GM23338 (cell line): ENCODE measurements at regions not wholly inside any gene's neighbourhood (a gene's known extent, or its start where the extent isn't known, plus 50 kb on each side); places are given as distances from the start of the nearest gene placed in this dataset.

Source experiments
- ATAC-seq: fragments of 200-7000 bp; cut with Tn5 transposase; 3 replicates; pipeline ENCODE4 v1.9.1; 2020
- DNase-seq: peaks from one replicate; pipeline ENCODE4 v3.0.0-alpha.2; 2015; ENCODE audit warnings: low spot score
- H2AFZ ChIP-seq: fragments of 200-600 bp; sonication (generic); 2 replicates; pipeline ENCODE4 v1.8.0; 2016; ENCODE audit warnings: antibody characterized with exemption, mild to moderate bottlenecking, moderate library complexity
- H3F3A ChIP-seq: fragments of 200-600 bp; sonication (generic); replicated peaks from 2 replicates; pipeline ENCODE4 v1.8.0; 2017; ENCODE audit warnings: antibody characterized with exemption, mixed run types, low read depth
- H3K27ac ChIP-seq: fragments of 200-600 bp; sonication (generic); 2 replicates; pipeline ENCODE4 v1.6.1; 2016; ENCODE audit warnings: low read depth
- H3K27me3 ChIP-seq: fragments of 200-600 bp; sonication (generic); 2 replicates; pipeline ENCODE4 v1.8.0; 2016; ENCODE audit warnings: mild to moderate bottlenecking, mixed run types, moderate library complexity; ENCODE audit not compliant: insufficient read depth
- H3K36me3 ChIP-seq: fragments of 200-600 bp; sonication (generic); 2 replicates; pipeline ENCODE4 v1.8.0; 2016; ENCODE audit warnings: mild to moderate bottlenecking; ENCODE audit not compliant: insufficient read depth
- H3K4me1 ChIP-seq: fragments of 200-600 bp; sonication (generic); 2 replicates; pipeline ENCODE4 v1.8.0; 2016; ENCODE audit warnings: mild to moderate bottlenecking, moderate library complexity; ENCODE audit not compliant: insufficient read depth
- H3K4me2 ChIP-seq: fragments of 200-600 bp; sonication (generic); 2 replicates; pipeline ENCODE4 v1.7.1; 2017; ENCODE audit warnings: mixed run types
- H3K4me3 ChIP-seq: fragments of 200-600 bp; sonication (generic); 2 replicates; pipeline ENCODE4 v1.6.1; 2016; ENCODE audit warnings: mixed run types
- H3K79me2 ChIP-seq: fragments of 200-600 bp; sonication (generic); replicated peaks from 2 replicates; pipeline ENCODE4 v1.8.0; 2017; ENCODE audit warnings: mild to moderate bottlenecking; ENCODE audit not compliant: insufficient read depth
- H3K9me2 ChIP-seq: fragments of 200-600 bp; sonication (generic); 2 replicates; pipeline ENCODE4 v1.8.0; 2017; ENCODE audit not compliant: insufficient read depth
- H4K20me1 ChIP-seq: fragments of 200-600 bp; sonication (generic); replicated peaks from 2 replicates; pipeline ENCODE4 v1.8.0; 2017; ENCODE audit warnings: mild to moderate bottlenecking; ENCODE audit not compliant: insufficient read depth
- H3K27ac Mint-ChIP-seq: 2 replicates; pipeline ENCODE4 v1.8.0; 2020; ENCODE audit warnings: inconsistent platforms, mild to moderate bottlenecking, moderate library complexity, mixed read lengths
- H3K27me3 Mint-ChIP-seq: 3 replicates; pipeline ENCODE4 v1.8.0; 2022; ENCODE audit warnings: low read depth, mild to moderate bottlenecking, moderate library complexity, mixed read lengths, inconsistent platforms; ENCODE audit not compliant: insufficient read depth, poor library complexity
- H3K36me3 Mint-ChIP-seq: 3 replicates; pipeline ENCODE4 v1.8.0; 2021; ENCODE audit warnings: low read depth, mild to moderate bottlenecking, inconsistent platforms, moderate library complexity, mixed read lengths
- H3K4me1 Mint-ChIP-seq: 3 replicates; pipeline ENCODE4 v1.8.0; 2020; ENCODE audit warnings: mild to moderate bottlenecking, inconsistent platforms, mixed read lengths
- H3K4me3 Mint-ChIP-seq: 3 replicates; pipeline ENCODE4 v1.8.0; 2021; ENCODE audit warnings: moderate library complexity, mild to moderate bottlenecking, inconsistent platforms, mixed read lengths
- H3K9me3 Mint-ChIP-seq: 3 replicates; pipeline ENCODE4 v1.8.0; 2020; ENCODE audit warnings: moderate library complexity, mild to moderate bottlenecking, inconsistent platforms, mixed read lengths
- CREB1 ChIP-seq: fragments of 250-450 bp; sonication (Bioruptor Pico); IDR thresholded peaks from 2 replicates; pipeline ENCODE4 v1.5.0; 2020; ENCODE audit warnings: low read depth, mild to moderate bottlenecking, moderate library complexity
- EZH2 ChIP-seq: fragments of 200-600 bp; sonication (generic); IDR thresholded peaks from one replicate; pipeline ENCODE4 v1.8.0; 2017; ENCODE audit warnings: antibody characterized with exemption, mild to moderate bottlenecking, low read depth; ENCODE audit not compliant: unreplicated experiment
- EZH2phosphoT487 ChIP-seq: fragments of 200-600 bp; sonication (generic); IDR thresholded peaks from one replicate; pipeline ENCODE4 v1.8.1; 2018; ENCODE audit warnings: antibody characterized with exemption; ENCODE audit not compliant: unreplicated experiment
- JUNB ChIP-seq: IDR thresholded peaks from one replicate; pipeline ENCODE4 v1.6.1; 2016; ENCODE audit warnings: antibody characterized with exemption; ENCODE audit not compliant: unreplicated experiment
- NANOG ChIP-seq: IDR thresholded peaks from 2 replicates; pipeline ENCODE4 v1.6.1; 2016; ENCODE audit warnings: antibody characterized with exemption, borderline replicate concordance
- POLR2AphosphoS5 ChIP-seq: IDR thresholded peaks from 2 replicates; pipeline ENCODE4 v1.6.1; 2016; ENCODE audit warnings: antibody characterized with exemption, low read depth
- STAT1 ChIP-seq: IDR thresholded peaks from one replicate; pipeline ENCODE4 v1.6.1; 2016; ENCODE audit warnings: antibody characterized with exemption; ENCODE audit not compliant: unreplicated experiment
- ZNF114 ChIP-seq: fragments of 250-450 bp; sonication (Bioruptor Pico); IDR thresholded peaks from 2 replicates; pipeline ENCODE4 v1.5.0; 2020; ENCODE audit warnings: mild to moderate bottlenecking, moderate library complexity
- ZNF331 ChIP-seq: fragments of 250-450 bp; sonication (Bioruptor Pico); IDR thresholded peaks from 2 replicates; pipeline ENCODE4 v1.5.0; 2020; ENCODE audit warnings: low read depth, mild to moderate bottlenecking, moderate library complexity
- TF ChIP-seq, protein P1 (sequence below): IDR thresholded peaks from one replicate; pipeline ENCODE4 v1.6.1; 2018; ENCODE audit warnings: antibody characterized with exemption; ENCODE audit not compliant: unreplicated experiment
- TF ChIP-seq, protein P2 (sequence below): fragments of 250-450 bp; sonication (Bioruptor Pico); IDR thresholded peaks from 2 replicates; pipeline ENCODE4 v1.5.0; 2020; ENCODE audit warnings: mild to moderate bottlenecking, moderate library complexity
- TF ChIP-seq, protein P3 (sequence below): IDR thresholded peaks from 2 replicates; pipeline ENCODE4 v1.6.1; 2016; ENCODE audit warnings: antibody characterized with exemption
- TF ChIP-seq, protein P4 (sequence below), 2 experiments: fragments of 200-600 bp in 1 of 2; sonication (generic) in 1 of 2; conservative IDR thresholded peaks; 2 replicates each; pipeline versions ENCODE4 v1.5.1 to v1.6.1; 2016 to 2017; ENCODE audit warnings: antibody characterized with exemption in 2 of 2, low read depth in 2 of 2, mild to moderate bottlenecking in 2 of 2, moderate library complexity in 1 of 2

DNA sequence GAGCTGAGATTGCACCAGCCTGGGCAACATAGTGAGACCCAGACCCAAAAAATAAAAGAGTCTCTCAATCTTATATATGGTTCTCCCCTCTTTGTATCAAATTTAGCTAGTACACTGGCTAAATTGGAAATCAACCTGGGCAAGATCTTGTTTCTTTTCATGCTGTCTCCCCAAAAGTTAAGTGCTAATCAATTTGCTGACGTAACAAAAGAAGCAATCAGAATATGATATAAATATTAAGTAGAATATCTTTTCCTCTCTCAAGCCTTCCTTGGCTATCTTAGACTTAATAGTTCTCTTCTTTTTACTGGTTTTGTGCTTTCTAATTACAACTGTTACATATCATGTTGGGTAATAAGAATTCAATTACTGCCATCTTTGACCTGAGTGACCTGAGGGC, 258.9 kb downstream of the KCNRG start:
- Histone ChIP-seq H3K79me2 (no peaks in the 10 kb centered on the region), H3K4me1 (peaks cover 12% of the 10 kb centered on the region), H3K27ac (no peak overlapping the region), H3K9me2 (0 out of 2 replicates have a peak, but pooled peaks cover 4% of the 10 kb centered on the region), H4K20me1 (no peaks in the 10 kb centered on the region), H2AFZ (no peak overlapping the region), H3K27me3 (no peaks in the 10 kb centered on the region), H3F3A (no peaks in the 10 kb centered on the region), H3K4me3 (no peak overlapping the region), H3K4me2 (no peak overlapping the region), H3K36me3 (no peaks in the 10 kb centered on the region)
- peaks cover 22% of the 10 kb centered on the region for H3K4me1 Mint-ChIP-seq
- H3K9me3 Mint-ChIP-seq = peaks cover 8% of the 10 kb centered on the region; the same call in 1 of the 3 replicates
- H3K4me3 Mint-ChIP-seq = no peak overlapping the region
- H3K36me3 Mint-ChIP-seq = peaks cover 8% of the 10 kb centered on the region; the same call in 2 of the 3 replicates
- H3K27ac Mint-ChIP-seq = no peak overlapping the region
- ATAC-seq (no peak), DNase-seq (no peak)
- peaks cover 3% of the 10 kb centered on the region for H3K27me3 Mint-ChIP-seq
- TF ChIP-seq ZNF331 (CRISPR knock-in tag) = no peak
- TF ChIP-seq, protein P1, sequence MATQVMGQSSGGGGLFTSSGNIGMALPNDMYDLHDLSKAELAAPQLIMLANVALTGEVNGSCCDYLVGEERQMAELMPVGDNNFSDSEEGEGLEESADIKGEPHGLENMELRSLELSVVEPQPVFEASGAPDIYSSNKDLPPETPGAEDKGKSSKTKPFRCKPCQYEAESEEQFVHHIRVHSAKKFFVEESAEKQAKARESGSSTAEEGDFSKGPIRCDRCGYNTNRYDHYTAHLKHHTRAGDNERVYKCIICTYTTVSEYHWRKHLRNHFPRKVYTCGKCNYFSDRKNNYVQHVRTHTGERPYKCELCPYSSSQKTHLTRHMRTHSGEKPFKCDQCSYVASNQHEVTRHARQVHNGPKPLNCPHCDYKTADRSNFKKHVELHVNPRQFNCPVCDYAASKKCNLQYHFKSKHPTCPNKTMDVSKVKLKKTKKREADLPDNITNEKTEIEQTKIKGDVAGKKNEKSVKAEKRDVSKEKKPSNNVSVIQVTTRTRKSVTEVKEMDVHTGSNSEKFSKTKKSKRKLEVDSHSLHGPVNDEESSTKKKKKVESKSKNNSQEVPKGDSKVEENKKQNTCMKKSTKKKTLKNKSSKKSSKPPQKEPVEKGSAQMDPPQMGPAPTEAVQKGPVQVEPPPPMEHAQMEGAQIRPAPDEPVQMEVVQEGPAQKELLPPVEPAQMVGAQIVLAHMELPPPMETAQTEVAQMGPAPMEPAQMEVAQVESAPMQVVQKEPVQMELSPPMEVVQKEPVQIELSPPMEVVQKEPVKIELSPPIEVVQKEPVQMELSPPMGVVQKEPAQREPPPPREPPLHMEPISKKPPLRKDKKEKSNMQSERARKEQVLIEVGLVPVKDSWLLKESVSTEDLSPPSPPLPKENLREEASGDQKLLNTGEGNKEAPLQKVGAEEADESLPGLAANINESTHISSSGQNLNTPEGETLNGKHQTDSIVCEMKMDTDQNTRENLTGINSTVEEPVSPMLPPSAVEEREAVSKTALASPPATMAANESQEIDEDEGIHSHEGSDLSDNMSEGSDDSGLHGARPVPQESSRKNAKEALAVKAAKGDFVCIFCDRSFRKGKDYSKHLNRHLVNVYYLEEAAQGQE = no peak
- TF ChIP-seq, protein P2, sequence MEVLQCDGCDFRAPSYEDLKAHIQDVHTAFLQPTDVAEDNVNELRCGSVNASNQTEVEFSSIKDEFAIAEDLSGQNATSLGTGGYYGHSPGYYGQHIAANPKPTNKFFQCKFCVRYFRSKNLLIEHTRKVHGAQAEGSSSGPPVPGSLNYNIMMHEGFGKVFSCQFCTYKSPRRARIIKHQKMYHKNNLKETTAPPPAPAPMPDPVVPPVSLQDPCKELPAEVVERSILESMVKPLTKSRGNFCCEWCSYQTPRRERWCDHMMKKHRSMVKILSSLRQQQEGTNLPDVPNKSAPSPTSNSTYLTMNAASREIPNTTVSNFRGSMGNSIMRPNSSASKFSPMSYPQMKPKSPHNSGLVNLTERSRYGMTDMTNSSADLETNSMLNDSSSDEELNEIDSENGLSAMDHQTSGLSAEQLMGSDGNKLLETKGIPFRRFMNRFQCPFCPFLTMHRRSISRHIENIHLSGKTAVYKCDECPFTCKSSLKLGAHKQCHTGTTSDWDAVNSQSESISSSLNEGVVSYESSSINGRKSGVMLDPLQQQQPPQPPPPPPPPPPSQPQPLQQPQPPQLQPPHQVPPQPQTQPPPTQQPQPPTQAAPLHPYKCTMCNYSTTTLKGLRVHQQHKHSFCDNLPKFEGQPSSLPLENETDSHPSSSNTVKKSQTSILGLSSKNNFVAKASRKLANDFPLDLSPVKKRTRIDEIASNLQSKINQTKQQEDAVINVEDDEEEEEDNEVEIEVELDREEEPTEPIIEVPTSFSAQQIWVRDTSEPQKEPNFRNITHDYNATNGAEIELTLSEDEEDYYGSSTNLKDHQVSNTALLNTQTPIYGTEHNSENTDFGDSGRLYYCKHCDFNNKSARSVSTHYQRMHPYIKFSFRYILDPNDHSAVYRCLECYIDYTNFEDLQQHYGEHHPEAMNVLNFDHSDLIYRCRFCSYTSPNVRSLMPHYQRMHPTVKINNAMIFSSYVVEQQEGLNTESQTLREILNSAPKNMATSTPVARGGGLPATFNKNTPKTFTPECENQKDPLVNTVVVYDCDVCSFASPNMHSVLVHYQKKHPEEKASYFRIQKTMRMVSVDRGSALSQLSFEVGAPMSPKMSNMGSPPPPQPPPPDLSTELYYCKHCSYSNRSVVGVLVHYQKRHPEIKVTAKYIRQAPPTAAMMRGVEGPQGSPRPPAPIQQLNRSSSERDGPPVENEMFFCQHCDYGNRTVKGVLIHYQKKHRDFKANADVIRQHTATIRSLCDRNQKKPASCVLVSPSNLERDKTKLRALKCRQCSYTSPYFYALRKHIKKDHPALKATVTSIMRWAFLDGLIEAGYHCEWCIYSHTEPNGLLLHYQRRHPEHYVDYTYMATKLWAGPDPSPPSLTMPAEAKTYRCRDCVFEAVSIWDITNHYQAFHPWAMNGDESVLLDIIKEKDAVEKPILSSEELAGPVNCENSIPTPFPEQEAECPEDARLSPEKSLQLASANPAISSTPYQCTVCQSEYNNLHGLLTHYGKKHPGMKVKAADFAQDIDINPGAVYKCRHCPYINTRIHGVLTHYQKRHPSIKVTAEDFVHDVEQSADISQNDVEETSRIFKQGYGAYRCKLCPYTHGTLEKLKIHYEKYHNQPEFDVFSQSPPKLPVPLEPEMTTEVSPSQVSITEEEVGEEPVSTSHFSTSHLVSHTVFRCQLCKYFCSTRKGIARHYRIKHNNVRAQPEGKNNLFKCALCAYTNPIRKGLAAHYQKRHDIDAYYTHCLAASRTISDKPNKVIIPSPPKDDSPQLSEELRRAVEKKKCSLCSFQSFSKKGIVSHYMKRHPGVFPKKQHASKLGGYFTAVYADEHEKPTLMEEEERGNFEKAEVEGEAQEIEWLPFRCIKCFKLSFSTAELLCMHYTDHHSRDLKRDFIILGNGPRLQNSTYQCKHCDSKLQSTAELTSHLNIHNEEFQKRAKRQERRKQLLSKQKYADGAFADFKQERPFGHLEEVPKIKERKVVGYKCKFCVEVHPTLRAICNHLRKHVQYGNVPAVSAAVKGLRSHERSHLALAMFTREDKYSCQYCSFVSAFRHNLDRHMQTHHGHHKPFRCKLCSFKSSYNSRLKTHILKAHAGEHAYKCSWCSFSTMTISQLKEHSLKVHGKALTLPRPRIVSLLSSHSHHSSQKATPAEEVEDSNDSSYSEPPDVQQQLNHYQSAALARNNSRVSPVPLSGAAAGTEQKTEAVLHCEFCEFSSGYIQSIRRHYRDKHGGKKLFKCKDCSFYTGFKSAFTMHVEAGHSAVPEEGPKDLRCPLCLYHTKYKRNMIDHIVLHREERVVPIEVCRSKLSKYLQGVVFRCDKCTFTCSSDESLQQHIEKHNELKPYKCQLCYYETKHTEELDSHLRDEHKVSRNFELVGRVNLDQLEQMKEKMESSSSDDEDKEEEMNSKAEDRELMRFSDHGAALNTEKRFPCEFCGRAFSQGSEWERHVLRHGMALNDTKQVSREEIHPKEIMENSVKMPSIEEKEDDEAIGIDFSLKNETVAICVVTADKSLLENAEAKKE = no peak
- no peak for TF ChIP-seq EZH2phosphoT487
- no peak for TF ChIP-seq CREB1 (CRISPR knock-in tag)
- TF ChIP-seq, protein P3, sequence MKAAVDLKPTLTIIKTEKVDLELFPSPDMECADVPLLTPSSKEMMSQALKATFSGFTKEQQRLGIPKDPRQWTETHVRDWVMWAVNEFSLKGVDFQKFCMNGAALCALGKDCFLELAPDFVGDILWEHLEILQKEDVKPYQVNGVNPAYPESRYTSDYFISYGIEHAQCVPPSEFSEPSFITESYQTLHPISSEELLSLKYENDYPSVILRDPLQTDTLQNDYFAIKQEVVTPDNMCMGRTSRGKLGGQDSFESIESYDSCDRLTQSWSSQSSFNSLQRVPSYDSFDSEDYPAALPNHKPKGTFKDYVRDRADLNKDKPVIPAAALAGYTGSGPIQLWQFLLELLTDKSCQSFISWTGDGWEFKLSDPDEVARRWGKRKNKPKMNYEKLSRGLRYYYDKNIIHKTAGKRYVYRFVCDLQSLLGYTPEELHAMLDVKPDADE = no peak
- TF ChIP-seq POLR2AphosphoS5 = no peak
- TF ChIP-seq JUNB = no peak
- no peak for TF ChIP-seq ZNF114 (CRISPR knock-in tag)
- TF ChIP-seq STAT1 = no peak
- no peak for TF ChIP-seq EZH2
- TF ChIP-seq, protein P4, sequence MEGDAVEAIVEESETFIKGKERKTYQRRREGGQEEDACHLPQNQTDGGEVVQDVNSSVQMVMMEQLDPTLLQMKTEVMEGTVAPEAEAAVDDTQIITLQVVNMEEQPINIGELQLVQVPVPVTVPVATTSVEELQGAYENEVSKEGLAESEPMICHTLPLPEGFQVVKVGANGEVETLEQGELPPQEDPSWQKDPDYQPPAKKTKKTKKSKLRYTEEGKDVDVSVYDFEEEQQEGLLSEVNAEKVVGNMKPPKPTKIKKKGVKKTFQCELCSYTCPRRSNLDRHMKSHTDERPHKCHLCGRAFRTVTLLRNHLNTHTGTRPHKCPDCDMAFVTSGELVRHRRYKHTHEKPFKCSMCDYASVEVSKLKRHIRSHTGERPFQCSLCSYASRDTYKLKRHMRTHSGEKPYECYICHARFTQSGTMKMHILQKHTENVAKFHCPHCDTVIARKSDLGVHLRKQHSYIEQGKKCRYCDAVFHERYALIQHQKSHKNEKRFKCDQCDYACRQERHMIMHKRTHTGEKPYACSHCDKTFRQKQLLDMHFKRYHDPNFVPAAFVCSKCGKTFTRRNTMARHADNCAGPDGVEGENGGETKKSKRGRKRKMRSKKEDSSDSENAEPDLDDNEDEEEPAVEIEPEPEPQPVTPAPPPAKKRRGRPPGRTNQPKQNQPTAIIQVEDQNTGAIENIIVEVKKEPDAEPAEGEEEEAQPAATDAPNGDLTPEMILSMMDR (conservative IDR thresholded peaks at IDR 0.05; ENCODE audit: low read depth in 2 of 2) = no peak
- TF ChIP-seq NANOG = no peak
